ENCODE measurements at regions not wholly inside any gene's neighbourhood (a gene's known extent, or its start where the extent isn't known, plus 50 kb on each side); places are given as distances from the start of the nearest gene placed in this dataset.

- no peak for TF ChIP-seq CTCF (IDR thresholded peaks at IDR 0.05)
- no peak for TF ChIP-seq EZH2 (IDR thresholded peaks at IDR 0.05; ENCODE audit: borderline replicate concordance, insufficient read depth, low read depth, low read length, poor library complexity, severe bottlenecking)
These were observed 60.4 kb downstream of the PHETA1 start for GRCh38 chr12:111308473-111308872.
